Left renal cortex interstitium (tissue), 4 donors: ENCODE measurements at regions not wholly inside any gene's neighbourhood (a gene's known extent, or its start where the extent isn't known, plus 50 kb on each side); places are given as distances from the start of the nearest gene placed in this dataset.
A peak's percentile ranks its signal among the peaks of the same experiment; 100 is the strongest.

Source experiments
- DNase-seq, 4 donors: peaks; one replicate each; pipeline ENCODE4 v3.0.0-alpha.2; 2013; ENCODE audit warnings: low read depth in 4 of 4, low spot score in 2 of 4, missing footprints in 1 of 4

DNA sequence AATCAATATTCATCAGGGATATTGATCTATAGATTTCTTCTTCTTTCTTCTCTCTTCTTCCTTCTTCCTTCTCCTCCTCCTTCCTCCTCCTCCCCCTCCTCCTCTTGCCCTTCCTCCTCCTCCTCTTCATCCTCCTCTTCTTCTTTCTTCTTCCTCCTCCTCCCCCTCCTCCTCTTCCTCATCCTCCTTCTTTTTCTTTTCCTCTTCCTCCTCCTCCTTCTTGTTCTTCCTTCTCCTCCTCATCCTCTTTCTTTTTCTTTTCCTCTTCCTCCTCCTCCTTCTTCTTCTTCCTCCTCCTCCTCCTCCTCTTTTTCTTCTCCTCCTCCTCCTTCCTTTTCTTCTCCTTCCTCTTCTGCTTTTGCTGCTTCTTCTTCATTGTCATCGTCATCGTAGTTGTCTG, 52.4 kb upstream of the SERINC1 start:
- DNase-seq, result no peak

DNA sequence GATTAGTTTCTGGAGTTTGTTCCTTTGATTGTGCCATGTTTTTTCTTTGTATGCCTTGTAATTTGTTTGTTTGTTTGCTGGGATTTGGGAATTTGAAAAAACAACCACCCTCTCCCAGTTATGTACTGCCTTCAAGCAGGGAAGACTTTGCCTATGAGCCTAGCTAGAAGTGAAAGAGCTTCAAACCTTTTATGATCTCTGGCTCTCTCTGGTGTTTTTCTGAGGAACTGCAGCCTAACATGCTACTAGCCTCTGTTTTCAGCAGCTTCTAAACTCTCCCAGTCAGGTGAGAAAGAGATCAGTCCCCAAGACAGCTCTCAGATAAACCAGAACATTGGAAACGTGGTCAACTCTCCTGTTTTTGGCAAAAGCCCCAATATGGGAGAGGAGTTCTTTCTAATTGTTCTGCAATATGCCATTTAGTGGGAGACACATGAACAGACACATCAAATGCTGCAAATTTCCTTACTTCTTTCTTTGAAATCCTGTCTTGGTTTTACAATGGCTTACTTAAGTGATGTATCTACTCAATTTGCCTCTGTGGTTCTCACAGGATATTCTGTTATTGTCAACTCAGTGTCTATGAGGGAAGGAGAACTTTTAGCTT, 58.9 kb upstream of the SERINC1 start:
- peak; percentile 19 to 59 (median 30) for DNase-seq

DNA sequence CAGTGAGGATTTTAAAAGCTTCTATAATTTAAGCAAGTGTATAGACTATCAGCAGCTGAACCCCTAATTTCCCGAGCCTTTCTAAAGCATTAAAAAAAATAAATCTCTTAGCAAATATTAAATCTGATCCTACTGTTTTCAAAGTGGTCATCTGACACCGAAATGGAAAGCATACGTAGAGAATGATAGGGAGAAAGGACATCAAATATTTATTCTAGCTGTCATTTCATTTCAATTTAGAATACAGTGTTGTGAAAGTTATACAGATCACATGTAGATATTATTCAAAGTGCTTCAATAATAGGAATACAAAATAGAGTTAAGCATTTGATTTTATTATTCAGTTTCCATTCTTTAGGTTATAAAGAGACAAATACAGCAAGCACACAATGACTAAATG, 61.9 kb upstream of the PKIB start:
- no peak for DNase-seq

DNA sequence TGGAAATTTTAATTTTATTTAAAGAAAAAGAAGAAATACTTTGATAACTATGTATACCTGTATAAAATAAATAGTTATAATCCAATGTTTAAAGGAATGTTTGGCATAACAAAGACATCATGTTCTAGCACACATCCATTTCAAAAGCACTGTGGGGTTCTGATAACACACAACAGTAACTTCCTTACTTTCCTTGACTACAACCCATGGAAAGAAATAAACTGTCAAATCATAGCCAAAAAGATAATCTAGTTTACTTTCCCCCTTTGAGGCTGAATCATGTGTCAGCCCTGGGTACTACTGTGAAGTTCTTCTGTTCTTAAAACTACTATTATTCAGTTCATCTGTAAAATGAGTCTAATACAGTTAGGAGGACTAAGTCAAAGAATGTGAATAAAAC, 61.4 kb upstream of the PKIB start:
- DNase-seq, result no peak

DNA sequence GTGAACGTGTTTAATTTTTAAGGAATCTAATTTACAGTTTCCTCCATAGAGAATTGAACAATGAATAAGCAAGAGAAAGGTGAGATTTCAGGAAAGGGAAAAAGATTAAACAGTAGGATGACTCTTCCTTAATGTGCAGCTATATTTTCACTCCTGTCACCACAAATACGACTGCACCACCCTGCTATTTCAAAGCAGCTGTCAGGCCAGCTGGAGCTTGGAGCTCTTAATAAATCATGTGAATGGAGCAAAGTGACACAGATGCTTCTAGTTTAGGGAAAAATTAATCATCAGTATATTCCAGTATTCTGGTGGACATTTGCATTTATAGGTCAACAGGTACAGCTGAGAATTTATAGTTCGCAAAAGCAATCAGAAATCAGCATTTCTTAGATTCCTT, 56.5 kb upstream of the PKIB start:
- DNase-seq, result no peak

DNA sequence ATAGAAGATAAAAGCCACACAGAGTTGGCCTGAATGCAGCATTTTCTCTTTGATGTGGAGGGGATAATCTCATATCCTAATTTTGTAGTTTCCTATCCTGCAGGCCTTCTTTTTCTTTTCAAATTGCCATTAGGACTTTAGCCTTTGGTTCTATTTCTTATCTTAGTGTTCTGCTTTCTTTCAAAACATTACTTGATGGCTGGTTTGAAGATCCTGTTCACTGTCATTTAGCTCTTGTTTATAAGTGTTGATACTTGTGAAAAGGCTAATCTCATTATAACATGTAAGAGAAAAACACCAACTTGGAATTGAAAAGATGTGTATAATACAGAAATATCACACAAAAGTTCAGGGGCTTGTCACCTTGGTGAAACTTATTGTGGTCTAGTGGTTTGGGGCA, 54.6 kb upstream of the PKIB start:
- no peak for DNase-seq

DNA sequence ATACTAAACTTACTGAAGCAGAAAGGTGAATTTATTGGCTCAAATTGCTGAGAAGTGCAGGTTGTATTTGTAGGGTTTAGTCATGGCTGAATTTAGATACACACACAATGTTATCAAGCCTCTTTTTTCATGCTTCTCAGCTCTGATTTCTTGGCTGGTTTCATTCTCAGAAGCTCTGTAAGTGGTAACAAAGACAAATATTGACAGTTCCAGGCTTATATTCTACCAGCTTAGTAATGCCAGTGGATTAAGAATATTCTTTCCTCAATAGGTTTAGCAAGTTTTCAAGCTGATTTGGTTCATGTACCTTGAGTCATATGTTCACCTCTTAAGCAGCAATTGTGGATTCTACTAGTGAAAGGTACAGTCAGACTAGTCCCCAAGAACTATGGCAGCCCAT, 52.1 kb upstream of the PKIB start:
- no peak for DNase-seq
